Sigmoid colon (tissue), 4 donors: ENCODE measurements at regions not wholly inside any gene's neighbourhood (a gene's known extent, or its start where the extent isn't known, plus 50 kb on each side); places are given as distances from the start of the nearest gene placed in this dataset.

ENCODE experiments used
- EP300 ChIP-seq, 4 donors: sonication (generic); formaldehyde crosslinking; IDR thresholded peaks; one replicate each; pipeline ENCODE4 v1.6.1; 2017; ENCODE audit warnings: antibody characterized with exemption in 4 of 4
- POLR2A ChIP-seq, 2 donors: fragments of 450-650 bp; IDR thresholded peaks; one replicate each; pipeline ENCODE4 v1.6.1; 2016; ENCODE audit warnings: antibody characterized with exemption in 2 of 2, mild to moderate bottlenecking in 2 of 2, moderate library complexity in 2 of 2
- POLR2AphosphoS5 ChIP-seq, 4 donors: sonication (generic); formaldehyde crosslinking; IDR thresholded peaks; one replicate each; pipeline ENCODE4 v1.6.1; 2017; ENCODE audit warnings: antibody characterized with exemption in 4 of 4
- TF ChIP-seq, protein P1 (sequence below), 4 experiments: fragments of 450-650 bp in 3 of 4; fragments of 200-600 bp in 1 of 4; IDR thresholded peaks; one replicate each; pipeline ENCODE4 v1.5.1; 2016 to 2019; ENCODE audit warnings: antibody characterized with exemption in 4 of 4, mild to moderate bottlenecking in 3 of 4, moderate library complexity in 2 of 4

DNA sequence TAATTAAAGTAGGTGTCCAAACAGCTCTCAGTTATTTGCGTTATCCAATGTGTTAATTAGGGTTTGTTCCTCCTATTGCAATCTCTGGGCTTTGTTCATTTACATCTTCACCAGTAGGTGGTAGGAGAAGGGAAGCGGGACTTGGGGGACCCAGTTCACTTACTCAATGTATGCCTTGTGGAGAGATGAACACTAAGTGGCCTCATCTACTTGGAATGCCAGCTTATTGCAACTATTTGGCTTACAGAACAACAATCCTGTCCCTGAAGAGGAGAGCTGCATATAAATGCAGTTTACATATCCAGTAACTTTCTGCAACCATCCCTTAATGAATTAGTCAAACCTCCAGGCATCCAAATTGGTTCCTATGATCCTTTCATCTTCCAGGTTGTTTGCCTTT, 417.1 kb upstream of the CCDC196 start:
- TF ChIP-seq EP300 (IDR thresholded peaks at IDR 0.05): no peak
- TF ChIP-seq, protein P1, sequence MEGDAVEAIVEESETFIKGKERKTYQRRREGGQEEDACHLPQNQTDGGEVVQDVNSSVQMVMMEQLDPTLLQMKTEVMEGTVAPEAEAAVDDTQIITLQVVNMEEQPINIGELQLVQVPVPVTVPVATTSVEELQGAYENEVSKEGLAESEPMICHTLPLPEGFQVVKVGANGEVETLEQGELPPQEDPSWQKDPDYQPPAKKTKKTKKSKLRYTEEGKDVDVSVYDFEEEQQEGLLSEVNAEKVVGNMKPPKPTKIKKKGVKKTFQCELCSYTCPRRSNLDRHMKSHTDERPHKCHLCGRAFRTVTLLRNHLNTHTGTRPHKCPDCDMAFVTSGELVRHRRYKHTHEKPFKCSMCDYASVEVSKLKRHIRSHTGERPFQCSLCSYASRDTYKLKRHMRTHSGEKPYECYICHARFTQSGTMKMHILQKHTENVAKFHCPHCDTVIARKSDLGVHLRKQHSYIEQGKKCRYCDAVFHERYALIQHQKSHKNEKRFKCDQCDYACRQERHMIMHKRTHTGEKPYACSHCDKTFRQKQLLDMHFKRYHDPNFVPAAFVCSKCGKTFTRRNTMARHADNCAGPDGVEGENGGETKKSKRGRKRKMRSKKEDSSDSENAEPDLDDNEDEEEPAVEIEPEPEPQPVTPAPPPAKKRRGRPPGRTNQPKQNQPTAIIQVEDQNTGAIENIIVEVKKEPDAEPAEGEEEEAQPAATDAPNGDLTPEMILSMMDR (IDR thresholded peaks at IDR 0.05): no peak
- TF ChIP-seq POLR2A (IDR thresholded peaks at IDR 0.05): no peak
- no peak for TF ChIP-seq POLR2AphosphoS5 (IDR thresholded peaks at IDR 0.05)
